Stomach (tissue), 8 donors: ENCODE measurements at regions not wholly inside any gene's neighbourhood (a gene's known extent, or its start where the extent isn't known, plus 50 kb on each side); places are given as distances from the start of the nearest gene placed in this dataset.
A peak's percentile ranks its signal among the peaks of the same experiment; 100 is the strongest.

ENCODE experiments used
- DNase-seq, 2 donors: peaks; one replicate each; pipeline versions ENCODE4 v3.0.0 to v3.0.0-alpha.2; 2013 to 2019
- H3K27ac ChIP-seq, 5 donors: fragments of 200-600 bp in 4 of 5; sonication (generic) in 4 of 5; one replicate each; pipeline ENCODE4 v1.5.1; 2013 to 2019; ENCODE audit warnings: mild to moderate bottlenecking in 1 of 5, moderate library complexity in 1 of 5
- H3K27me3 ChIP-seq, 3 donors: fragments of 200-600 bp; sonication (generic); one replicate each; pipeline ENCODE4 v1.5.1; 2017 to 2019; ENCODE audit warnings: mixed run types in 1 of 3
- H3K36me3 ChIP-seq, 4 donors: fragments of 200-600 bp; sonication (generic); 1 replicate in 3 of 4; 2 replicates in 1 of 4; pipeline ENCODE4 v1.5.1; 2016 to 2019
- H3K4me1 ChIP-seq, 4 donors: fragments of 200-600 bp; sonication (generic); one replicate each; pipeline ENCODE4 v1.5.1; 2016 to 2019
- H3K4me3 ChIP-seq, 4 donors: fragments of 200-600 bp; sonication (generic) in 3 of 4; one replicate each; pipeline ENCODE4 v1.5.1; 2016 to 2019; ENCODE audit warnings: mild to moderate bottlenecking in 1 of 4
- H3K9me3 ChIP-seq, 4 donors: fragments of 200-600 bp; sonication (generic); one replicate each; pipeline ENCODE4 v1.5.1; 2016 to 2019
- EP300 ChIP-seq: sonication (generic); formaldehyde crosslinking; IDR thresholded peaks from one replicate; pipeline ENCODE4 v1.6.1; 2017; ENCODE audit warnings: antibody characterized with exemption
- POLR2A ChIP-seq, 4 donors: fragments of 450-650 bp; IDR thresholded peaks; one replicate each; pipeline ENCODE4 v1.6.1; 2016; ENCODE audit warnings: antibody characterized with exemption in 4 of 4, control low read depth in 2 of 4, mild to moderate bottlenecking in 1 of 4, moderate library complexity in 1 of 4
- POLR2AphosphoS5 ChIP-seq, 3 donors: sonication (generic); formaldehyde crosslinking; IDR thresholded peaks; one replicate each; pipeline ENCODE4 v1.6.1; 2016; ENCODE audit warnings: antibody characterized with exemption in 3 of 3
- WGBS, 5 donors: extraction: QIAGEN DNeasy Blood & Tissue Kit in 3 of 5; methylation state at CpG; one replicate each; pipeline versions ENCODE4 v1.1.5 to v1.1.7; 2013 to 2018; 5-methylcytosine and 5-hydroxymethylcytosine counted together
- intact Hi-C: fragments of 100-400 bp; cut with DNase I; formaldehyde crosslinking; loops from one replicate; pipeline ENCODE4 v1.15.1; 2023; ENCODE audit warnings: low total_unique reads
- TF ChIP-seq, protein P1 (sequence below), 7 experiments: fragments of 450-650 bp in 4 of 7; fragments of 200-600 bp in 3 of 7; sonication (generic) in 3 of 7; IDR thresholded peaks; one replicate each; pipeline ENCODE4 v1.5.1; 2016 to 2019; ENCODE audit warnings: antibody characterized with exemption in 7 of 7, control low read depth in 2 of 7, mild to moderate bottlenecking in 1 of 7
- donor health status: healthy with polysubstance abuse.
- donor health status: Bipolar disorder and iron deficiency.
- donor health status: healthy.

- no peak for TF ChIP-seq POLR2A (IDR thresholded peaks at IDR 0.05)
- no peak for TF ChIP-seq EP300
- TF ChIP-seq, protein P1, sequence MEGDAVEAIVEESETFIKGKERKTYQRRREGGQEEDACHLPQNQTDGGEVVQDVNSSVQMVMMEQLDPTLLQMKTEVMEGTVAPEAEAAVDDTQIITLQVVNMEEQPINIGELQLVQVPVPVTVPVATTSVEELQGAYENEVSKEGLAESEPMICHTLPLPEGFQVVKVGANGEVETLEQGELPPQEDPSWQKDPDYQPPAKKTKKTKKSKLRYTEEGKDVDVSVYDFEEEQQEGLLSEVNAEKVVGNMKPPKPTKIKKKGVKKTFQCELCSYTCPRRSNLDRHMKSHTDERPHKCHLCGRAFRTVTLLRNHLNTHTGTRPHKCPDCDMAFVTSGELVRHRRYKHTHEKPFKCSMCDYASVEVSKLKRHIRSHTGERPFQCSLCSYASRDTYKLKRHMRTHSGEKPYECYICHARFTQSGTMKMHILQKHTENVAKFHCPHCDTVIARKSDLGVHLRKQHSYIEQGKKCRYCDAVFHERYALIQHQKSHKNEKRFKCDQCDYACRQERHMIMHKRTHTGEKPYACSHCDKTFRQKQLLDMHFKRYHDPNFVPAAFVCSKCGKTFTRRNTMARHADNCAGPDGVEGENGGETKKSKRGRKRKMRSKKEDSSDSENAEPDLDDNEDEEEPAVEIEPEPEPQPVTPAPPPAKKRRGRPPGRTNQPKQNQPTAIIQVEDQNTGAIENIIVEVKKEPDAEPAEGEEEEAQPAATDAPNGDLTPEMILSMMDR (IDR thresholded peaks at IDR 0.05) = no peak
- TF ChIP-seq POLR2AphosphoS5 (IDR thresholded peaks at IDR 0.05) = no peak
- no peaks in the 10 kb centered on the region for H3K9me3 ChIP-seq
- peaks cover 0 to 5% (median 0%) of the 10 kb centered on the region in 3 donors for H3K27me3 ChIP-seq
- 29 to 54% (median 40%) methylated on average over 4 of the region's 4 CpGs for WGBS, 5 donors
- intact Hi-C loops = no loop called here
- DNase-seq = peak in 1 of 2 donors; percentile 15
- no peak overlapping the region for H3K27ac ChIP-seq
- no peaks in the 10 kb centered on the region for H3K36me3 ChIP-seq
- H3K4me3 ChIP-seq = no peak overlapping the region
- no peaks in the 10 kb centered on the region for H3K4me1 ChIP-seq
Measured at GRCh38 chrX:14125462-14125861, 95.8 kb upstream of the GEMIN8 start.

DNA sequence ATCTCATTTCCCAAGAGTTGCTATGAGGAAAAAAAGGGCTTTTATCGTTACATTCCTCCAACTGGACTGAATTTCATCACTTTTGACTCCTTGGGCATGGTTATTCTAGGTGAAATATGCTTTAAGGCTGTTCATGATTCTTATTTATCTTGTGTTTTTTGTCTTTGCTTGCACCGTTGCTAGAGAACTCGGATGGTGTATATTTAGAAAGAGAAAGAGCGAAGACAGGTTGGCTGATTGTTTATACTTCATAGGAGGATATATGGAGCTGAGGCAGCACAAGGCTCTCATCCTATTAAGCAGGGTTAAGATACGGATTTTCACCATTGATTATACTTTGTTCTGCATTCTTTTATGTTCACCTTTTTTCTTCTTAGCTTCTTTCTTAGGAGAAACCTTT, 94.9 kb upstream of the GEMIN8 start:
- Histone ChIP-seq H3K27ac (no peak overlapping the region), H3K4me3 (no peak overlapping the region), H3K9me3 (no peaks in the 10 kb centered on the region), H3K27me3 (peaks cover 0 to 5% (median 0%) of the 10 kb centered on the region in 3 donors), H3K4me1 (no peaks in the 10 kb centered on the region), H3K36me3 (no peaks in the 10 kb centered on the region)
- intact Hi-C loops = no loop called here
- WGBS, 5 donors = 45 to 74% (median 60%) methylated on average over 5 of the region's 5 CpGs
- TF ChIP-seq POLR2A (IDR thresholded peaks at IDR 0.05) (no peak), EP300 (no peak), POLR2AphosphoS5 (IDR thresholded peaks at IDR 0.05) (no peak)
- TF ChIP-seq, protein P1 (IDR thresholded peaks at IDR 0.05) = no peak
- peak in 1 of 2 donors; percentile 13 for DNase-seq

DNA sequence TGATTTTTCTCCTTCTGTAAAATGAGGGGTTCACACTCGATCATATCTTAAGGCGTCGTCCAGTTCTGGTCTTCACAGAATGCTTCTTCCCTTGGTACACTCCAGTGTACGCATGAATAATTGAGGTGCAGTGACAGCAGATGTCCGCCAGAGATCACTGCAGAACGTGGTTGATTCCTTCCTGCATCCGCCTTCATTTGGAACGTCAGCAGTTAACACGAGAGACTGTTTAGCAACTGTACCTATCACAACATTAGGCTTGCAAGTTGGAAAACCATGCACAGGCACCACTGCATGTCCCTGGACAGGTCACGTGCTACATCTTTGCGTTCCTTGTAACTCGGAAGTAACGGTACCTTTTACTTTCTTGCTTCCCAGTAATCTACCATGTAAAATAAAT, 66.0 kb upstream of the GEMIN8 start:
- 12 to 28% (median 18%) methylated on average over 13 of the region's 13 CpGs for WGBS, 5 donors
- Histone ChIP-seq H3K4me1 (no peaks in the 10 kb centered on the region), H3K27me3 (no peaks in the 10 kb centered on the region), H3K4me3 (no peak overlapping the region), H3K36me3 (no peaks in the 10 kb centered on the region), H3K9me3 (peaks cover 0 to 10% (median 4%) of the 10 kb centered on the region in 4 donors), H3K27ac (no peak overlapping the region)
- intact Hi-C loops = no loop called here
- peak; percentile 28 to 75 for DNase-seq
- TF ChIP-seq, protein P1 (IDR thresholded peaks at IDR 0.05) = peak in 5 of 7 experiments; percentile 42 to 67 (median 60)
- TF ChIP-seq POLR2A (IDR thresholded peaks at IDR 0.05) = no peak

GRCh38 chrX:14094191-14094590, 64.5 kb upstream of the GEMIN8 start:
- DNase-seq = no peak
- H3K4me1 ChIP-seq = no peaks in the 10 kb centered on the region
- H3K27ac ChIP-seq = no peak overlapping the region
- intact Hi-C loops = no loop called here
- TF ChIP-seq EP300 (no peak), POLR2AphosphoS5 (IDR thresholded peaks at IDR 0.05) (no peak), POLR2A (IDR thresholded peaks at IDR 0.05) (no peak)
- TF ChIP-seq, protein P1 (IDR thresholded peaks at IDR 0.05) = no peak
- H3K9me3 ChIP-seq = peaks cover 0 to 10% (median 4%) of the 10 kb centered on the region in 4 donors
- H3K4me3 ChIP-seq = no peak overlapping the region
- no peaks in the 10 kb centered on the region for H3K36me3 ChIP-seq
- H3K27me3 ChIP-seq = no peaks in the 10 kb centered on the region
- WGBS, 5 donors = 38 to 61% (median 48%) methylated on average over 2 of the region's 2 CpGs
